BJ (cell line): ENCODE measurements at regions not wholly inside any gene's neighbourhood (a gene's known extent, or its start where the extent isn't known, plus 50 kb on each side); places are given as distances from the start of the nearest gene placed in this dataset.

ENCODE experiments used
- CTCF ChIA-PET: fragments of 350-600 bp; formaldehyde crosslinking; extraction: SDS; loops from one replicate; lab custom pipeline; 2021; ENCODE audit warnings: antibody characterized with exemption, inconsistent platforms; lab: Yijun Ruan, JAX
- POLR2A ChIA-PET: fragments of 300-600 bp; sonication (Branson Sonifier 250); formaldehyde crosslinking; extraction: SDS; loops from one replicate; lab custom pipeline; 2021; ENCODE audit warnings: antibody characterized with exemption; lab: Charles Lee
- DNase-seq: peaks from one replicate; pipeline ENCODE4 v3.0.0-alpha.2; 2011; ENCODE audit warnings: low read depth
- H3K27me3 ChIP-seq: 2 replicates; pipeline ENCODE4 v1.6.0; 2011; ENCODE audit warnings: low read length; ENCODE audit not compliant: control insufficient read depth, insufficient read depth
- H3K36me3 ChIP-seq: 2 replicates; pipeline ENCODE4 v1.5.1; 2011; ENCODE audit warnings: low read length; ENCODE audit not compliant: control insufficient read depth, insufficient read depth
- H3K4me3 ChIP-seq: 2 replicates; pipeline ENCODE4 v1.5.1; 2011; ENCODE audit warnings: low read depth, mild to moderate bottlenecking, control low read depth, low read length
- TF ChIP-seq, protein P1 (sequence below): IDR thresholded peaks from 2 replicates; pipeline ENCODE4 v1.5.1; 2011; ENCODE audit warnings: low read depth, mild to moderate bottlenecking, control low read depth, inconsistent platforms, low read length, moderate library complexity; ENCODE audit not compliant: insufficient read depth

DNA sequence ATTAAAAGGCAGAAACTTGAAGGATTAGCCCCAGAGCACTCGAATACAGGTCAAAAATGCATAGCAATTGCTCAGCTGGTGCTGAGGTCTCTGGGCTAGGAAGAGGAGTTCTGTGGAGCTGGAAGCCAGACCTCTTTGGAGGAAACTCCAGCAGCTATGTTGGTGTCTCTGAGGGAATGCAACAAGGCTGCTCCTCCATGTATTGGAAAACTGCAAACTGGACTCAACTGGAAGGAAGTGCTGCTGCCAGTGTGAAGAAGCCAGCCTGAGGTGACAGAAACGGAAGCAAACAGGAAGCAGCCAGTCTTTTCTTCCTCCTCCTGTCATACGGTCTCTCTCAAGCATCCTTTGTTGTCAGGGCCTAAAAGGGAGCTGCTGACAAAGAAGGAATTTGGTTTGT lies 233.4 kb upstream of the FGGY start:
- H3K36me3 ChIP-seq: no peaks in the 10 kb centered on the region
- TF ChIP-seq, protein P1, sequence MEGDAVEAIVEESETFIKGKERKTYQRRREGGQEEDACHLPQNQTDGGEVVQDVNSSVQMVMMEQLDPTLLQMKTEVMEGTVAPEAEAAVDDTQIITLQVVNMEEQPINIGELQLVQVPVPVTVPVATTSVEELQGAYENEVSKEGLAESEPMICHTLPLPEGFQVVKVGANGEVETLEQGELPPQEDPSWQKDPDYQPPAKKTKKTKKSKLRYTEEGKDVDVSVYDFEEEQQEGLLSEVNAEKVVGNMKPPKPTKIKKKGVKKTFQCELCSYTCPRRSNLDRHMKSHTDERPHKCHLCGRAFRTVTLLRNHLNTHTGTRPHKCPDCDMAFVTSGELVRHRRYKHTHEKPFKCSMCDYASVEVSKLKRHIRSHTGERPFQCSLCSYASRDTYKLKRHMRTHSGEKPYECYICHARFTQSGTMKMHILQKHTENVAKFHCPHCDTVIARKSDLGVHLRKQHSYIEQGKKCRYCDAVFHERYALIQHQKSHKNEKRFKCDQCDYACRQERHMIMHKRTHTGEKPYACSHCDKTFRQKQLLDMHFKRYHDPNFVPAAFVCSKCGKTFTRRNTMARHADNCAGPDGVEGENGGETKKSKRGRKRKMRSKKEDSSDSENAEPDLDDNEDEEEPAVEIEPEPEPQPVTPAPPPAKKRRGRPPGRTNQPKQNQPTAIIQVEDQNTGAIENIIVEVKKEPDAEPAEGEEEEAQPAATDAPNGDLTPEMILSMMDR: no peak
- no peak for DNase-seq
- no peak overlapping the region for H3K4me3 ChIP-seq
- POLR2A ChIA-PET: no interaction called here
- no peaks in the 10 kb centered on the region for H3K27me3 ChIP-seq
- CTCF ChIA-PET: interaction anchor here (2.0 kb wide), 1 partner anchor 13 kb away, joined by 5 read pairs; no protein-coding TSS in a partner anchor

DNA sequence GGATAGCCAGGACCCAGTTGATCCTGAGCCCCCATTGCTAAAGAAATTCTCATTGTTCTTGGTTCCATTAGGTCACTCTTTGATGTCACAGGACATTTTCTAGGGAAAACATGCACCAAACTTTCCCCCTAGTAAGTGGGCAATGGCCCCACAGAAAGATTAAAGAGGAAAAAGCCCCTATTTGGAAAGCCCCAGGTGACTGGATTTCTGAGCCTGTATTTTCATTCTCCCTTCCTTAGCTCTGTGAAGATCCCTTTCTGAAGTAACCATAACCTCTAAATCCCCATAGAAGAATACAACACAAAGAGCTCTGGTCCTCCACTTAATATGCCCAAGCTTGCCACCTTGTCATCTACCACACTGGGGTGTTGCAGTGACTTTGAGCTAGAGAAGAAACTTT lies 232.3 kb upstream of the FGGY start:
- Histone ChIP-seq H3K27me3 (no peaks in the 10 kb centered on the region), H3K4me3 (no peak overlapping the region), H3K36me3 (no peaks in the 10 kb centered on the region)
- TF ChIP-seq, protein P1: no peak
- ChIA-PET POLR2A (no interaction called here), CTCF (interaction anchor here (1.2 kb wide), 1 partner anchor 12 kb away, joined by 4 read pairs; no protein-coding TSS in a partner anchor)
- no peak for DNase-seq

- Histone ChIP-seq H3K27me3 (no peaks in the 10 kb centered on the region), H3K36me3 (no peaks in the 10 kb centered on the region), H3K4me3 (no peak overlapping the region)
- TF ChIP-seq, protein P1: no peak
- POLR2A ChIA-PET: no interaction called here
- CTCF ChIA-PET: interaction anchor here (0.7 kb wide), 1 partner anchor 10 kb away, joined by 3 read pairs; no protein-coding TSS in a partner anchor
- no peak for DNase-seq
Observed at GRCh38 chr1:59066236-59066635, 230.7 kb upstream of the FGGY start.

DNA sequence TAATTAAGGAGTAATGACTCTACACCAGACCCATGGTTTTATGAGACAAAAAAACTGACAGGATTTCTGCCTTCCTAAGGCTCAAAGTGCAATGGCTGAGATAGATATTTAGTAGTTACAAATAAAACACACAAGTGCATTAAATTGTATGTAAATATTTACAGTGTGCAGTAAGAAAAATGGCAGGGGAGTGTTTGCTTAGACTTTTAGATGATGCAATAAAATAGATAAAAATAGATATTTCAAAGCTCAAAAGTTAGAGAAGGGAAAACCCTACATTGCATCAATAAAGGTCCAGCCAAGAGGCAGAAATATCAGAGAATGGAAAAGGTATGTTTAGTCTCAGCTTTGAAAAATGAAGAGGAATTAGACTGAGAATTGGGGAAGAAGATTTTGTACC lies 226.3 kb upstream of the FGGY start:
- DNase-seq: no peak
- H3K4me3 ChIP-seq: no peak overlapping the region
- TF ChIP-seq, protein P1: no peak
- ChIA-PET POLR2A (no interaction called here), CTCF (no interaction called here)
- no peaks in the 10 kb centered on the region for H3K27me3 ChIP-seq
- no peaks in the 10 kb centered on the region for H3K36me3 ChIP-seq

DNA sequence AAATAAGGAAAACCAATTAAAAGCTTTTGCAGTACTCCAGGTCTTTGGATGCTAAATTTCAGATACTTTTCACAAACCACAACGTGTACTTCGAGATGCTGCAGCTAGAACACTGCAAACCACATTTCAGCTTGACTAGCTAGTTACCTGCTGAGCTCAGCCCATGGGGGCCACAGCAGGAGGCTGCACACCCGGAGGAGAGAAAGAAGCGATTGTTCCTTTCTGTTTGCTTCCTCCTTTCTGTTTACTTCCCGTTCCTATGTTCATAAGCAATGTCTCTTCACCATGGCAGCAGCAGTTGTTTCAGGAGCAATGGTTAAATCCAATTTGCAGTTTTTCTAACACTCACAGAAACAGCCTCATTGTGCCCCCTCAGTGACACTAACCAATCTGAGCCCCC lies 225.6 kb upstream of the FGGY start:
- TF ChIP-seq, protein P1: no peak
- Histone ChIP-seq H3K36me3 (no peaks in the 10 kb centered on the region), H3K27me3 (no peaks in the 10 kb centered on the region), H3K4me3 (no peak overlapping the region)
- ChIA-PET CTCF (no interaction called here), POLR2A (no interaction called here)
- no peak for DNase-seq
